ENCODE measurements at regions not wholly inside any gene's neighbourhood (a gene's known extent, or its start where the extent isn't known, plus 50 kb on each side); places are given as distances from the start of the nearest gene placed in this dataset.

GRCh38 chr2:144570566-144570965, 50.6 kb upstream of the ZEB2 start:
- no peak for DNase-seq (ENCODE audit: low spot score)

Small RNAs in the stretch of these regions (small RNA-seq; reads per million reads assigned to genes)
- gene RF00019 (0 reads per million in 2 experiments), gene RF01992 (0 reads per million in 2 experiments), gene RNA5SP106 (0 to 0.04 reads per million in 2 experiments), gene RNU6-692P (0 reads per million in 2 experiments), gene RNU6-715P (0 reads per million in 2 experiments), gene RNU7-2P (0.04 to 0.10 reads per million in 2 experiments)

All from SK-N-DZ (cell line).